SK-N-SH (cell line): ENCODE measurements at regions not wholly inside any gene's neighbourhood (a gene's known extent, or its start where the extent isn't known, plus 50 kb on each side); places are given as distances from the start of the nearest gene placed in this dataset.

ENCODE experiments used
- EP300 ChIP-seq, 2 experiments: IDR thresholded peaks; 2 replicates each; pipeline versions ENCODE4 v1.4.0 to v1.6.1; 2012; ENCODE audit warnings: borderline replicate concordance in 1 of 2, low read depth in 1 of 2, low read length in 1 of 2
- JUND ChIP-seq: IDR thresholded peaks from 2 replicates; pipeline ENCODE4 v1.4.0; 2012
- YY1 ChIP-seq: IDR thresholded peaks from 2 replicates; pipeline ENCODE4 v1.4.0; 2012; ENCODE audit warnings: low read depth, mild to moderate bottlenecking

DNA sequence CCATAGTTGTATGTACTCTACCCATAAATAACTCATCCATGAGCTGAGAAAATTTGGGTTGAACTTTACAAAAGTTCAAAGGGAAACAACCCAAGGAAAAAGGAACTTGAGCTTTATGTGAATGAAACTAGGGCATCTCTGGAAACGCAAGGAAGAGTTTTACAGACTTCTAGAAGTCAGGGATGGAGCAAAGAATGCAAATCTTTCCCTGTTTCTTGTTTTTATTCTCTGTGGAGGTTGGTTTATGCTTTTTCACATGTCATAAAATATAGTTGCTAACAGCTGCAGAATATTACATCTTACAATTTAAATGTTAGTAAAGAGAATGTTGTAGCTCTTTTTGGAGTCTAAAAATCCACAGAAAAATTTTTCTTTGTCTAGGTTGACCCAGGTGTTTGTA lies 754.1 kb downstream of the PCDH7 start:
- TF ChIP-seq JUND (no peak), YY1 (no peak), EP300 (IDR thresholded peaks at IDR 0.05; ENCODE audit: borderline replicate concordance in 1 of 2, low read depth in 1 of 2, low read length in 1 of 2) (no peak)
